Neural progenitor cell (in vitro differentiated cells): ENCODE measurements at regions not wholly inside any gene's neighbourhood (a gene's known extent, or its start where the extent isn't known, plus 50 kb on each side); places are given as distances from the start of the nearest gene placed in this dataset.

ENCODE experiments used
- DNase-seq: peaks from one replicate; pipeline ENCODE4 v3.0.0-alpha.2; 2016; ENCODE audit warnings: low spot score
- H2AFZ ChIP-seq: fragments of 200-600 bp; sonication (generic); replicated peaks from 2 replicates; pipeline ENCODE4 v1.6.1; 2016; ENCODE audit warnings: antibody characterized with exemption
- H3F3A ChIP-seq: fragments of 200-600 bp; sonication (generic); 2 replicates; pipeline ENCODE4 v1.6.1; 2016; ENCODE audit warnings: antibody characterized with exemption, low read depth
- H3K27ac ChIP-seq: fragments of 200-600 bp; sonication (generic); 2 replicates; pipeline ENCODE4 v1.5.1; 2016; ENCODE audit warnings: mild to moderate bottlenecking
- H3K27me3 ChIP-seq: fragments of 200-600 bp; sonication (generic); 2 replicates; pipeline ENCODE4 v1.6.1; 2016; ENCODE audit warnings: mild to moderate bottlenecking, moderate library complexity
- H3K36me3 ChIP-seq: fragments of 200-600 bp; sonication (generic); 2 replicates; pipeline ENCODE4 v1.5.1; 2016
- H3K4me1 ChIP-seq: fragments of 200-600 bp; sonication (generic); 2 replicates; pipeline ENCODE4 v1.6.1; 2016; ENCODE audit warnings: mixed run types
- H3K4me2 ChIP-seq: fragments of 200-600 bp; sonication (generic); 2 replicates; pipeline ENCODE4 v1.6.1; 2016
- H3K4me3 ChIP-seq: fragments of 200-600 bp; sonication (generic); 2 replicates; pipeline ENCODE4 v1.5.1; 2016
- H3K79me2 ChIP-seq: fragments of 200-600 bp; sonication (generic); 2 replicates; pipeline ENCODE4 v1.6.1; 2016; ENCODE audit warnings: low read depth
- H3K9ac ChIP-seq: fragments of 200-600 bp; sonication (generic); 2 replicates; pipeline ENCODE4 v1.6.1; 2016
- H3K9me3 ChIP-seq: fragments of 200-600 bp; sonication (generic); 2 replicates; pipeline ENCODE4 v1.5.1; 2016; ENCODE audit warnings: low read depth
- H4K20me1 ChIP-seq: fragments of 200-600 bp; sonication (generic); 2 replicates; pipeline ENCODE4 v1.6.1; 2016; ENCODE audit warnings: low read depth
- H3K27ac Mint-ChIP-seq: 3 replicates; pipeline ENCODE4 v1.8.0; 2021; ENCODE audit warnings: mixed read lengths
- H3K27me3 Mint-ChIP-seq: 2 replicates; pipeline ENCODE4 v1.8.0; 2022; ENCODE audit warnings: low read depth, mild to moderate bottlenecking, inconsistent platforms, moderate library complexity, mixed read lengths; ENCODE audit not compliant: insufficient read depth
- H3K36me3 Mint-ChIP-seq: 3 replicates; pipeline ENCODE4 v1.8.0; 2021; ENCODE audit warnings: mixed read lengths
- H3K4me1 Mint-ChIP-seq: 3 replicates; pipeline ENCODE4 v1.8.0; 2021; ENCODE audit warnings: mixed read lengths
- H3K4me3 Mint-ChIP-seq: 3 replicates; pipeline ENCODE4 v1.8.0; 2021; ENCODE audit warnings: mild to moderate bottlenecking, moderate library complexity, mixed read lengths
- H3K9me3 Mint-ChIP-seq: 3 replicates; pipeline ENCODE4 v1.8.0; 2020; ENCODE audit warnings: mixed read lengths
- EZH2 ChIP-seq: fragments of 200-600 bp; sonication (generic); IDR thresholded peaks from 2 replicates; pipeline ENCODE4 v1.6.1; 2017; ENCODE audit warnings: antibody characterized with exemption, mild to moderate bottlenecking, moderate library complexity
- EZH2phosphoT487 ChIP-seq: fragments of 200-600 bp; sonication (generic); IDR thresholded peaks from 2 replicates; pipeline ENCODE4 v1.6.1; 2017; ENCODE audit warnings: antibody characterized with exemption
- TF ChIP-seq, protein P1 (sequence below): fragments of 200-600 bp; sonication (generic); IDR thresholded peaks from 2 replicates; pipeline ENCODE4 v1.5.1; 2017; ENCODE audit warnings: antibody characterized with exemption, mild to moderate bottlenecking

DNA sequence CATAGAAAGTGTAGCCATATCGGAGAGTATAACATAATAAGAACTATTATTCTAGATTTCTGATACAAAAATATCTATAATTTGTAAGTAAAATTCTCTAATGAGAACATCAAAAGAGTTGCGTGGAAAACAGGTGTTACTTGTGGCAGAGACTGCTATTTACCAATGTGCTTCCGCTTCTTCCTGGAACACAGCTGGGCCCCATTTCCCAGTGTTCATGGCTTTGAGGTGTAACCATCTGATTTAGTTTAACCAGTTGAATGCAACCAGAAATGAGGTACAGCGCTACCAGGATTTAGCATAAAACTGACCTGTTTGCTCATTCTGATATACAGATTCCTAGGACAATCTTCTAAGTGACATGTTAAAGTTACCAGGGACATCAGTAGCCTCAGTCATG, 1055.2 kb downstream of the IGSF11 start:
- no peaks in the 10 kb centered on the region for H3K36me3 ChIP-seq
- DNase-seq: no peak
- H3K4me3 ChIP-seq: no peak overlapping the region
- Mint-ChIP-seq H3K4me1 (no peaks in the 10 kb centered on the region), H3K9me3 (no peaks in the 10 kb centered on the region), H3K36me3 (no peaks in the 10 kb centered on the region), H3K27me3 (no peaks in the 10 kb centered on the region), H3K27ac (no peak overlapping the region), H3K4me3 (no peak overlapping the region)
- TF ChIP-seq, protein P1, sequence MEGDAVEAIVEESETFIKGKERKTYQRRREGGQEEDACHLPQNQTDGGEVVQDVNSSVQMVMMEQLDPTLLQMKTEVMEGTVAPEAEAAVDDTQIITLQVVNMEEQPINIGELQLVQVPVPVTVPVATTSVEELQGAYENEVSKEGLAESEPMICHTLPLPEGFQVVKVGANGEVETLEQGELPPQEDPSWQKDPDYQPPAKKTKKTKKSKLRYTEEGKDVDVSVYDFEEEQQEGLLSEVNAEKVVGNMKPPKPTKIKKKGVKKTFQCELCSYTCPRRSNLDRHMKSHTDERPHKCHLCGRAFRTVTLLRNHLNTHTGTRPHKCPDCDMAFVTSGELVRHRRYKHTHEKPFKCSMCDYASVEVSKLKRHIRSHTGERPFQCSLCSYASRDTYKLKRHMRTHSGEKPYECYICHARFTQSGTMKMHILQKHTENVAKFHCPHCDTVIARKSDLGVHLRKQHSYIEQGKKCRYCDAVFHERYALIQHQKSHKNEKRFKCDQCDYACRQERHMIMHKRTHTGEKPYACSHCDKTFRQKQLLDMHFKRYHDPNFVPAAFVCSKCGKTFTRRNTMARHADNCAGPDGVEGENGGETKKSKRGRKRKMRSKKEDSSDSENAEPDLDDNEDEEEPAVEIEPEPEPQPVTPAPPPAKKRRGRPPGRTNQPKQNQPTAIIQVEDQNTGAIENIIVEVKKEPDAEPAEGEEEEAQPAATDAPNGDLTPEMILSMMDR: no peak
- TF ChIP-seq EZH2phosphoT487: no peak
- no peak for TF ChIP-seq EZH2
- no peak overlapping the region for H3K9ac ChIP-seq
- no peaks in the 10 kb centered on the region for H3K79me2 ChIP-seq
- H3K27ac ChIP-seq: no peak overlapping the region
- H4K20me1 ChIP-seq: no peaks in the 10 kb centered on the region
- H3K4me1 ChIP-seq: no peaks in the 10 kb centered on the region
- H3F3A ChIP-seq: no peaks in the 10 kb centered on the region
- no peak overlapping the region for H3K4me2 ChIP-seq
- H3K27me3 ChIP-seq: no peaks in the 10 kb centered on the region
- H3K9me3 ChIP-seq: no peaks in the 10 kb centered on the region
- H2AFZ ChIP-seq: no peak overlapping the region

DNA sequence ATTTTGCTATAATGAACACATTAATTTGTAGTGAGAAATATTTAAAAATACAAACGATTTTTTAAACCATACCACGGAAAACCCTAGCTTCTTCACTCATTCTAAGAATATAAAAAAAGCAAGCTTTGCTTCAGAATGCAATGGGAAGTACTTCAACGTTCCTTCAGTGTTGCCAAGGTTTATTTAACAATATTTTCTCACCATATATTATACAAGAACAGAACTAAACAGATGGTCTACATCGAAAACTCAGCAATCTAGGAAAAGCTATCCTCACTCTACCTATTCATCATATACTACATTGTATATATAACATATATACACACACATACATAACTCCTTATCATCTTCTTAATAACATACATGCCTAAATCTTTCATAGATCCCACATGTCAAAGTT, 1047.4 kb downstream of the IGSF11 start:
- Mint-ChIP-seq H3K36me3 (no peaks in the 10 kb centered on the region), H3K4me1 (no peaks in the 10 kb centered on the region)
- H3K36me3 ChIP-seq: no peaks in the 10 kb centered on the region

DNA sequence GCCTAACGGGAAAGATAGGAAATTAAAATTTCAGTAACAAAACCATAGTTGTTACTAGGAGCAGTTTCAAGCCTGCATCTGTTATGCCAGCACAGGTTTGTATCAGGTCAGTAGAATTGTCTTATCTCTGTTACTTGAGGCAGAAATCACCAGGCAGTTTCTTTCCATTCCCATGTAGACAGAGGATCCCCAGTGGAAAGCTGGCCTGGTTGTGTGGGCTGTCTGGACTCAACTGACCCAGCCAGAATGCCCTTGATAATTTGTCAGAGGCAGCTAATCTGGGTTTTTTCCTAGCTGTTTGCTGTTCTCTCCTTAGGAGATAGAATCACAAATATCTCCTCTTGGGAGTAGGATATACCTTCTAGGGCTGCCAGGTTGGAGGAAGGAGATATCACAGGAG, 1044.7 kb downstream of the IGSF11 start:
- Histone ChIP-seq H3K36me3 (no peaks in the 10 kb centered on the region), H3K4me2 (no peak overlapping the region), H3F3A (no peaks in the 10 kb centered on the region), H4K20me1 (peaks cover 3% of the 10 kb centered on the region), H3K27me3 (peaks cover 12% of the 10 kb centered on the region), H3K27ac (no peak overlapping the region), H3K4me3 (no peak overlapping the region), H3K79me2 (no peaks in the 10 kb centered on the region), H3K9ac (no peak overlapping the region), H3K4me1 (peaks cover 6% of the 10 kb centered on the region), H3K9me3 (no peaks in the 10 kb centered on the region), H2AFZ (no peak overlapping the region)
- TF ChIP-seq, protein P1: no peak
- TF ChIP-seq EZH2phosphoT487: no peak
- TF ChIP-seq EZH2: no peak
- no peaks in the 10 kb centered on the region for H3K4me1 Mint-ChIP-seq
- H3K36me3 Mint-ChIP-seq: no peaks in the 10 kb centered on the region
- no peak overlapping the region for H3K4me3 Mint-ChIP-seq
- peaks cover 5% of the 10 kb centered on the region for H3K27me3 Mint-ChIP-seq
- no peak for DNase-seq
- no peak overlapping the region for H3K27ac Mint-ChIP-seq
- H3K9me3 Mint-ChIP-seq: no peaks in the 10 kb centered on the region

More for the DNA sequence above, 1047.4 kb downstream of the IGSF11 start:
- Histone ChIP-seq H3K27me3 (no peaks in the 10 kb centered on the region), H3K9ac (no peak overlapping the region), H3K79me2 (no peaks in the 10 kb centered on the region), H4K20me1 (peaks cover 3% of the 10 kb centered on the region), H3K4me3 (no peak overlapping the region), H3K27ac (no peak overlapping the region), H3K4me2 (no peak overlapping the region), H2AFZ (no peak overlapping the region), H3F3A (no peaks in the 10 kb centered on the region), H3K9me3 (no peaks in the 10 kb centered on the region), H3K4me1 (peaks cover 6% of the 10 kb centered on the region)
- TF ChIP-seq, protein P1: no peak
- TF ChIP-seq EZH2phosphoT487: no peak
- no peak for TF ChIP-seq EZH2
- Mint-ChIP-seq H3K27ac (no peak overlapping the region), H3K9me3 (no peaks in the 10 kb centered on the region), H3K4me3 (no peak overlapping the region), H3K27me3 (no peaks in the 10 kb centered on the region)
- DNase-seq: no peak

DNA sequence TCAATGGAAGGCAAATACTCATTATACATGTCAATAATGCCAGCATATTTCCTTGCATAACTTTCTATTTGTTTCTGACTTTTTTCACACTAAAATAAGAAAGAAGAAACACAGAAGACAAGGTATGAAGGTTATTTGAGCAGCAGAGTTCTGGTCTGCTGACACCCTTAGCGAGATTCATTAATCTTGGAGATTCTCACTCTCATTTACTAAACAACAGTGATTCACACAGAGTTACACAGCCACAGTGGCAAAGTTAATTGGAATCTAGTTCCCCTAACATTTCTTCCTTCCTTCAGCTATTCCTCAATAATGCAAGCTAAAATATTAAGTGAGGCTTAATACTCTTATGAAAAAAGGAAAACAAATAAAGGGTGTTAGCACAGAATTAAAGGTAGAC, 1044.0 kb downstream of the IGSF11 start:
- no peak overlapping the region for H3K27ac Mint-ChIP-seq

More for the DNA sequence above, 1044.0 kb downstream of the IGSF11 start:
- no peaks in the 10 kb centered on the region for H3K36me3 Mint-ChIP-seq
- peaks cover 3% of the 10 kb centered on the region for H4K20me1 ChIP-seq
- no peaks in the 10 kb centered on the region for H3K4me1 Mint-ChIP-seq
- H3F3A ChIP-seq: no peaks in the 10 kb centered on the region
- H3K27ac ChIP-seq: no peak overlapping the region
- no peaks in the 10 kb centered on the region for H3K36me3 ChIP-seq
- H3K27me3 ChIP-seq: peaks cover 18% of the 10 kb centered on the region
- no peak overlapping the region for H3K4me3 ChIP-seq
- H3K9me3 Mint-ChIP-seq: no peaks in the 10 kb centered on the region
- H3K9me3 ChIP-seq: no peaks in the 10 kb centered on the region
- DNase-seq: no peak
- TF ChIP-seq EZH2: no peak
- TF ChIP-seq, protein P1: no peak
- TF ChIP-seq EZH2phosphoT487: no peak
- H3K4me3 Mint-ChIP-seq: no peak overlapping the region
- no peak overlapping the region for H2AFZ ChIP-seq
- H3K79me2 ChIP-seq: no peaks in the 10 kb centered on the region
- H3K4me2 ChIP-seq: no peak overlapping the region
- H3K4me1 ChIP-seq: peaks cover 6% of the 10 kb centered on the region
- peaks cover 5% of the 10 kb centered on the region for H3K27me3 Mint-ChIP-seq
- H3K9ac ChIP-seq: no peak overlapping the region
